ENCODE measurements at regions not wholly inside any gene's neighbourhood (a gene's known extent, or its start where the extent isn't known, plus 50 kb on each side); places are given as distances from the start of the nearest gene placed in this dataset.

DNA sequence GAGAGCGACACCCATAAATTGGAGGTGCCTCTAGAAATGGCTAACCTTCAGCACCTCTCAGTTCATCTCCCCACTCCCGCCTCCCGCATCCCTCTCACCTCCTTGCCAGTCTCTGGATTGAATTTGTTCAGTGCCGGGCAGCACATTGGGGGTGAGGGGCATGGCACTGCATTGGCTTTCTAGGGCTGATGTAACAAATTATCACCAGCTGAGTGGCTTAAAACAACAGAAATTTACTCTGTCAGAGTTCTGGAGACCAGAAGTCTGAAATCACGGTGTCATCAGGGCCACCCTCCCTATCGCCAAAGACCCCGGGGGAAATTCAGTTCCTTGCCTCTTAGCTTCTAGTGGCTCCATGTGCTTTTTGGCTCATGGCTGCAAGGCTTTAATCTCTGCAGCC is 105.1 kb upstream of the RBPJ start:
- Histone ChIP-seq H3K4me3 (no peak overlapping the region), H3K9me3 (no peaks in the 10 kb centered on the region), H3K27ac (no peak overlapping the region), H3K36me3 (no peaks in the 10 kb centered on the region), H3K4me1 (peaks cover 4% of the 10 kb centered on the region), H3K27me3 (ENCODE audit: low read depth) (peaks cover 3% of the 10 kb centered on the region)
- intact Hi-C loops (cut with DNase I): no loop called here
- DNase-seq: no peak
- TF ChIP-seq, protein P1, sequence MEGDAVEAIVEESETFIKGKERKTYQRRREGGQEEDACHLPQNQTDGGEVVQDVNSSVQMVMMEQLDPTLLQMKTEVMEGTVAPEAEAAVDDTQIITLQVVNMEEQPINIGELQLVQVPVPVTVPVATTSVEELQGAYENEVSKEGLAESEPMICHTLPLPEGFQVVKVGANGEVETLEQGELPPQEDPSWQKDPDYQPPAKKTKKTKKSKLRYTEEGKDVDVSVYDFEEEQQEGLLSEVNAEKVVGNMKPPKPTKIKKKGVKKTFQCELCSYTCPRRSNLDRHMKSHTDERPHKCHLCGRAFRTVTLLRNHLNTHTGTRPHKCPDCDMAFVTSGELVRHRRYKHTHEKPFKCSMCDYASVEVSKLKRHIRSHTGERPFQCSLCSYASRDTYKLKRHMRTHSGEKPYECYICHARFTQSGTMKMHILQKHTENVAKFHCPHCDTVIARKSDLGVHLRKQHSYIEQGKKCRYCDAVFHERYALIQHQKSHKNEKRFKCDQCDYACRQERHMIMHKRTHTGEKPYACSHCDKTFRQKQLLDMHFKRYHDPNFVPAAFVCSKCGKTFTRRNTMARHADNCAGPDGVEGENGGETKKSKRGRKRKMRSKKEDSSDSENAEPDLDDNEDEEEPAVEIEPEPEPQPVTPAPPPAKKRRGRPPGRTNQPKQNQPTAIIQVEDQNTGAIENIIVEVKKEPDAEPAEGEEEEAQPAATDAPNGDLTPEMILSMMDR (IDR thresholded peaks at IDR 0.05): no peak
- no peak for ATAC-seq

DNA sequence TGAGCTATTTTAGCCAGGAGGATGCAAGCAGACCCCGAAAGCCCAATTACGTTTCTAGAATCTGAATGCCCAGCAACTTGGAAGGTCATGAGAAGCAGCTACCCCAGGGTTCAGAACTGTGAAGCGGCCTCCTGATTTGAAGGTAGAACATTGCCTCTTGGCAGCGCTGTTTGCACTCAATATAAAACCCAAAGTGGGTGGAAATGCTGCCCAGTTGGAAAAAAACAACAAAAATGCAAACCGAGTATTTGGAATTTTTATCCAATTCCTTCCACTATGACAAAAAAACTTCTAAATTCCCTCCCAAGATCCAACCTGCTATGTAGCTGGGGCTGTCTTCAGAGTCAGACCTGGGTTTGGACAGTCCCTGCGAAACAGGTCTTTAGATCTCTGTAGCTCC is 103.3 kb upstream of the RBPJ start:
- intact Hi-C loops (cut with DNase I): no loop called here
- Histone ChIP-seq H3K9me3 (no peaks in the 10 kb centered on the region), H3K27ac (peak overlapping the region; percentile 76), H3K4me3 (no peak overlapping the region), H3K4me1 (peaks cover 4% of the 10 kb centered on the region), H3K27me3 (ENCODE audit: low read depth) (peaks cover 3% of the 10 kb centered on the region), H3K36me3 (no peaks in the 10 kb centered on the region)
- TF ChIP-seq, protein P1 (IDR thresholded peaks at IDR 0.05): no peak
- ATAC-seq: no peak
- no peak for DNase-seq

DNA sequence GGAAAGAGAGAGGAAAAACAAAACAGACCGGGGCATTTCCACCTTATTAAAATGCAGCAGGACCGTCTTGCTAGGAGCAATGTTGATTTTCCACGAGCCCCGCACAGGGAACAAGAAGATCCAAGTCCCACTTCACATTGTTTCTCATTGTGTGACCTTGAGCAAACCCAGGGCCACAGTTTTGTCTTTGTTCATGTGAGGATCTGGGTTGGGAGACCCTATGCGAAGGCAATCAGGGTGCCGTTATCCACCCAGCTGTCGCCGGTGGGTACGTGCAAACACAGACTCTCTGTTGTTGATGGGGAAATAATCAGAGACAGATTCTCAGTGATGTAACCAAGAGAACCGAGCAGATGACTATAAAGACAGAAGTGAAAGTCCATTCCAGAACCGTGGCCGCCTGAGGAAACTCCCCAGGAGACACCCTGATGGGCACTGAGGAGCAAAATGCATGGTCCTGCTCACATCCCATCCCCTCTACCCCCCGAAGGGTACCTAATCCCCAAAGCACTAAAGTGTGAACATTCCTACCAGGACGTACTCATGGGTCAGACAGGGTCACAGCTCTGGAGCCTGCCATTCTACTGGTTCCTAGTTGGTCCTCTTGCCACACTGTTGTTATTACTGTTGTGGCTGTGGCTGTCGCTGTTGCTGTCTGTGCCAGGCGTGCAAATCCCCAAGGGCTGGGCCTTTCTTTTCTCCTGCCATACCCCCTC is 102.7 kb upstream of the RBPJ start:
- peaks cover 2% of the 10 kb centered on the region for H3K27me3 ChIP-seq (ENCODE audit: low read depth)
- peak; percentile 59 for DNase-seq
- peak; percentile 79 to 80 for ATAC-seq

DNA sequence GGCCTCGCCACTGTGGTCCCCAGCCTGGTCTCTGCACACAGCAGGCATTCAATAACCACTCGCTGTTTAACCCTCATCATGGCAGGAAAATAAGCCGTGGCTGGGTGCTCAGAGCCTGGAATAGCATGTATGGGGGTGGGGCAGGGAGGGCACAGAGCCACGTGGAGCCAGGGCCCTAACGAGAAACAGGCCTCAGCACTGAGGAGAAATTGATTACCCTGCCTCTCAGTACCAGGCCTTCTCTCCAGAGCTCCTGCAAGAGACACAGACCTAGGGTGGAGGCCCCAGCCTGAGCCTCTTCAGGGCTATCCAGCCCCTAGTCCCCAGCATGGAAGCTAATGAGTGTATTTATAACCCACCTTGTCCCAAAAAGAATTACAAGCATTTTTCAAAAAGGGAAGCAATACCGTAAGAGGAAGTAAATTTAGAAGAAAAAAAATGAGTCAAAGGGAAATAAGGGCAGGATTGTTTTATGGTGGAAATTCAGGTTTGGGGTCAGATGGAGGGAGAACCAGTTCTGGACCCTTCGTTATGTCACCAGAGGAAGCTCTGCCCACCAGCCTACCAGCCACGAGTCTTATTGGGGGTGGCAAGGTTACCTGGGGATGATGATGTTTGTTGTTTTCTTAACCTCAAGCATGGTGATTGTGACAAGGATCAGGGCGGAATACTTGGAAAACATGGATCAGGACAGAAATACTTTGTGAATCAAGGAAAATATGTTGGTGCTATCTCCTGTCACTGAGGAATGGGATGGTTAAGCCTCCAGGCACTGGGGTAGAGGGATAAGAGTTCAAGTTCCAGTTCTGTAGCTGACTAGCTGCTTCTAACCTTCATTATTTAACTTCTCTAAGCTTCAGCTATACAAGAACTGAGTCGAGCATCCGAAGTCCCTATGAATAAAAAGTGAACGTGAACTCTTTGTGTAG is 101.9 kb upstream of the RBPJ start:
- DNase-seq (no peak), ATAC-seq (peak; percentile 48 to 63)
- intact Hi-C loops (cut with DNase I): no loop called here
- Histone ChIP-seq H3K4me3 (no peak overlapping the region), H3K27ac (peak overlapping the region; percentile 76), H3K4me1 (peaks cover 4% of the 10 kb centered on the region), H3K36me3 (no peaks in the 10 kb centered on the region), H3K9me3 (no peaks in the 10 kb centered on the region), H3K27me3 (ENCODE audit: low read depth) (no peaks in the 10 kb centered on the region)
- TF ChIP-seq, protein P1 (IDR thresholded peaks at IDR 0.05): no peak

More for the DNA sequence above, 102.7 kb upstream of the RBPJ start:
- Histone ChIP-seq H3K27ac (peak overlapping the region; percentile 76), H3K9me3 (no peaks in the 10 kb centered on the region), H3K36me3 (no peaks in the 10 kb centered on the region), H3K4me3 (no peak overlapping the region), H3K4me1 (peaks cover 4% of the 10 kb centered on the region)
- TF ChIP-seq, protein P1 (IDR thresholded peaks at IDR 0.05): no peak
- intact Hi-C loops (cut with DNase I): no loop called here

DNA sequence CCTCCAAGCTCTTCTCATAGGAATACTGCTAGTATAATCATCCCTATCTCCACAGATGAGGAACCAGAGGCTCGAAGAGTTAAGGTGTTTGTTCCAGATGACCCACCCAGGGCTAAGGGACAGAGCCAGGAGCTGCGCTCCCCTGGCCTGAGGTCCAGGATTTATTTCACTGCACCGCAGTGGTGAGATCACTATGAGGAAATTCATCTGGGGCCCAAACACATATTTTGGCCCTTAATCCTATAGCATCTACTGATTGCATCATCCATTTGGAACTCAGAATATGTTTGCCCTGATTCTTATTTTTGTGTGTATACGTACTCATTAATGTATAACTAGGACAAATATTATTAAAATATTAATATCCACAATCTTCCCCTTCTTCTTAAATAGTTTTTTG is 100.1 kb upstream of the RBPJ start:
- H3K4me3 ChIP-seq: no peak overlapping the region
- H3K4me1 ChIP-seq: peaks cover 4% of the 10 kb centered on the region
- intact Hi-C loops (cut with DNase I): no loop called here

More for the DNA sequence above, 100.1 kb upstream of the RBPJ start:
- no peak for DNase-seq
- TF ChIP-seq, protein P1 (IDR thresholded peaks at IDR 0.05): no peak
- no peaks in the 10 kb centered on the region for H3K36me3 ChIP-seq
- no peaks in the 10 kb centered on the region for H3K27me3 ChIP-seq (ENCODE audit: low read depth)
- no peak for ATAC-seq
- H3K9me3 ChIP-seq: no peaks in the 10 kb centered on the region
- no peak overlapping the region for H3K27ac ChIP-seq

Measured in lower lobe of right lung (tissue), 2 donors.